H1 (cell line): ENCODE measurements at regions not wholly inside any gene's neighbourhood (a gene's known extent, or its start where the extent isn't known, plus 50 kb on each side); places are given as distances from the start of the nearest gene placed in this dataset.

Experiments
- TF ChIP-seq, protein P1 (sequence below): IDR thresholded peaks from 2 replicates; pipeline ENCODE4 v1.6.1; 2011; ENCODE audit warnings: low read length, improper control_type of control experiment

DNA sequence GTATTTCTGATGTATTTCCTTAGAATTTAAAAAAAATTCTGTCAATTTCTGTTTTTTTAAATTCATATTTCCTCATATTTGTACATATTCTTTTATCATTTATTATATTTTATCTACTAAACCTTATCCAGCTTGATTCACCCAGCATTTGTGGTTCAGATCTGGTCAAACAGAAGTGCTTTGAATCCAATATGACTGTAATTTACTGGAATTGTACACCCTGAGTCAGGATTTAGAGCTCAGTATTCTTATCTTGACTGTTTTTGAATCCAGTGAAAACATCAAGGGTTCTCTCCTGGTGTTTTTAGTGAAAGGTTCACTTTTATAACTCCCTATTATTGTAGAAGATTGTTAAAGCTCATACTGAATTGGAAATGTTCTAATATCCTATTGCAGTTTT is 1077.0 kb upstream of the NCAM2 start (continued):
- TF ChIP-seq, protein P1, sequence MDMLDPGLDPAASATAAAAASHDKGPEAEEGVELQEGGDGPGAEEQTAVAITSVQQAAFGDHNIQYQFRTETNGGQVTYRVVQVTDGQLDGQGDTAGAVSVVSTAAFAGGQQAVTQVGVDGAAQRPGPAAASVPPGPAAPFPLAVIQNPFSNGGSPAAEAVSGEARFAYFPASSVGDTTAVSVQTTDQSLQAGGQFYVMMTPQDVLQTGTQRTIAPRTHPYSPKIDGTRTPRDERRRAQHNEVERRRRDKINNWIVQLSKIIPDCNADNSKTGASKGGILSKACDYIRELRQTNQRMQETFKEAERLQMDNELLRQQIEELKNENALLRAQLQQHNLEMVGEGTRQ, result no peak
